ENCODE measurements at regions not wholly inside any gene's neighbourhood (a gene's known extent, or its start where the extent isn't known, plus 50 kb on each side); places are given as distances from the start of the nearest gene placed in this dataset.
A peak's percentile ranks its signal among the peaks of the same experiment; 100 is the strongest.

GRCh38 chr1:169027607-169028320, 78.7 kb upstream of the ATP1B1 start:
- DNase-seq (ENCODE audit: low read depth), result peak; percentile 28
- no peak overlapping the region for H3K4me3 ChIP-seq (ENCODE audit: low read depth, low read length)
- TF ChIP-seq CTCF (IDR thresholded peaks at IDR 0.05; ENCODE audit: insufficient read depth, low read depth, low read length, missing control alignments), result no peak

- no peak for DNase-seq (ENCODE audit: low read depth)
- TF ChIP-seq CTCF (IDR thresholded peaks at IDR 0.05; ENCODE audit: insufficient read depth, low read depth, low read length, missing control alignments), result no peak
Observed at GRCh38 chr1:169031566-169032224, 74.8 kb upstream of the ATP1B1 start.

GRCh38 chr1:169041366-169041765, 65.1 kb upstream of the ATP1B1 start:
- TF ChIP-seq CTCF (IDR thresholded peaks at IDR 0.05; ENCODE audit: insufficient read depth, low read depth, low read length, missing control alignments), result no peak
- DNase-seq (ENCODE audit: low read depth), result no peak
- no peak overlapping the region for H3K4me3 ChIP-seq (ENCODE audit: low read depth, low read length)

More at GRCh38 chr1:169031566-169032224, 74.8 kb upstream of the ATP1B1 start:
- H3K4me3 ChIP-seq (ENCODE audit: low read depth, low read length), result no peak overlapping the region

- no peak for TF ChIP-seq CTCF (IDR thresholded peaks at IDR 0.05; ENCODE audit: insufficient read depth, low read depth, low read length, missing control alignments)
- no peak overlapping the region for H3K4me3 ChIP-seq (ENCODE audit: low read depth, low read length)
- DNase-seq (ENCODE audit: low read depth), result no peak
Observed at GRCh38 chr1:169042377-169042776, 64.1 kb upstream of the ATP1B1 start.

- no peak overlapping the region for H3K4me3 ChIP-seq (ENCODE audit: low read depth, low read length)
- DNase-seq (ENCODE audit: low read depth), result no peak
- TF ChIP-seq CTCF (IDR thresholded peaks at IDR 0.05; ENCODE audit: insufficient read depth, low read depth, low read length, missing control alignments), result no peak
Observed at GRCh38 chr1:169043823-169044222, 62.7 kb upstream of the ATP1B1 start.

GRCh38 chr1:169044296-169044695, 62.2 kb upstream of the ATP1B1 start:
- peak; percentile 77 for DNase-seq (ENCODE audit: low read depth)

More at GRCh38 chr1:169044296-169044695, 62.2 kb upstream of the ATP1B1 start:
- no peak for TF ChIP-seq CTCF (IDR thresholded peaks at IDR 0.05; ENCODE audit: insufficient read depth, low read depth, low read length, missing control alignments)
- no peak overlapping the region for H3K4me3 ChIP-seq (ENCODE audit: low read depth, low read length)
